Suppressor macrophage treated with lipopolysaccharide for 1 hour (primary cell): ENCODE measurements at regions not wholly inside any gene's neighbourhood (a gene's known extent, or its start where the extent isn't known, plus 50 kb on each side); places are given as distances from the start of the nearest gene placed in this dataset.

ENCODE experiments used
- DNase-seq, 3 donors: peaks; one replicate each; pipeline ENCODE4 v3.0.0-alpha.2; 2020 to 2022

DNA sequence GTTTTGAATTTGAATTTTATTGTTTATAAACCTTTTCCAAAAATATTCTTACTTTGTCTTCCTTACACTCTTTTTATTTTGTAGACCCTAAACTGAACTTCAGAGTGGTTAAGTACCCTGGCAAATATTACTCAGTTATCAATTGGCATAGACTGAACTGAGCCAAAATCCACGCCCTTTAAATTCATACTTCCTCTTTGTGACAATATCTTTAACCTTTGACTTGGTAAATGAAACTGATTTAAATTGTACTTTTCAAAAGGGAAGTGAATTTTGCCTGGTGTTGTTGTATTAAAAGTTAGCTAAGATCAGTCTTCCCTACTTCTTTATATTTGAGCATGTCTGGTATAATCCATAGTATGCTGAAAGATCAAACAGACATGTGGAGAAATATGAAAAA is 184.3 kb upstream of the USP15 start:
- DNase-seq: peak; percentile 35 to 65 (median 64)

DNA sequence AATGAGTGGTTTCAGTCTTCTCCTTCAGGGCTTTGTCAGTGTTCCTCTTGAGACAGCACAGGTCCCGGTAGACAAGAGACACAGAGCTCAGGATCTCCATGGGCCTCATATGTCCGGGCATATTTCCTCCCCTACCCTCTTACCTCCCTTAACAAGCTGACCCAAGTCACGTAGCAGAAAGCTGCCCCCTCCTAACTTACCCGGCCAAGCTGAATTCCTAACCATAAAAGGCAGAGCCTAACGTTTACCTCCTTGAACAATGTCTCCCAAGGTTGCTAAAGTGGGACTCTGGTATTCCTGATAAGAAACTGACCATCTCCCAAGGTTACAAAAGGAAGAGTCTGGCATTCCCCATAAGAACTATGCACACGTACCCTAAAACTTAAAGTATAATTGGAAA is 182.2 kb upstream of the USP15 start:
- DNase-seq: no peak

DNA sequence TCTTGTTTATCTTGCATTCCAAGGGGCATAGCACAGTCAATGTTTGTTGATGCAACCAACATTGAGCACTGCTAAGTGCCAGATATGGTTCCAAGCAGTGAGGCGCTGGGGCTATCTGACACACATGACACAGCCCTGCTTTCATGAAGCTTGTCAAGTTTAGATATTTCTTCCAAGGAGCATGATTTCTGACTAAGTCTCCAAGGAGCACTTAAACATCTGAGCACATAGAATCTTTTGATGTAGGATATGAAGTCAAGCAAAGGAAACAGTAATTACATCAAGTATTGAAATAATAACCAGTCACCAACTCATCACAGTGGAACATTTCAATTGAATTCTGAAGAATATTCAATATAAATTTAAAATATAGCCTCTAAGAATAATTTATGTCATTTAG is 177.8 kb upstream of the USP15 start:
- no peak for DNase-seq

DNA sequence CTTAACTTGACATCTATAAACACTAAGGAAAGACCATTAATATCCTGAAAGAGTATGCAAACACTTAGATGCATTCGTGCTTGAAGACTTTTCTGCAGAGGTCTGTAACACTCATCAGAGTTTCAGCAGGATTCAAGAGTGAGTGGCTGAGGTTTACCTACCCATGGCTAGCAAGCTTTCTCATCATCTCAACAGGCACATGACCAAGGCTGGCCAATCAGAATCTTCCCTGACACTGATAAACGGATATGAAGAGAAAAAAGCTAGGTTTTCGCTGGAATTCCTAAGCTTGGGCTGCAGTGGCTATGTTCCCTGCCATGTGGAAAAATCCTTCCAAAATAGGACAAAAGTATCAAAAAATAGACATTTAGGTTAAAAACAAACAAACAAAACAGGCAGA is 162.1 kb upstream of the USP15 start:
- no peak for DNase-seq

DNA sequence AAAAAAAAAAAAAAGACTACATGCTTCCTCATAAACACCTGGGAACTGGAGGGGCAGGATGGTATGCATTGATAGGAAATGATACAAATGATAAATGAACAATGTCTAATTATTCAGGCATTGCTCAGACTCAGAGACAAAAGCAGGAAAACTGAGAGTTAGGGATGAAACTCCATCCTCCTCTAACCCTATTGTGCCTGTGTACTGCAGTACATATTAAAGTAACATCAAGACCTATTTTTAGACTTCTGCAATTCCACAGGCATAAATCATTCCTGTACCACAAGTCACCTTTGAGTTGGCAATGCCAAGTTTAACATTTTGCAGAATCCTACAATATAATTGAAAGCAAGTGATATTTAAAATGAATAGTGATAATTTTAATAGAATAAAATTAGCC is 156.5 kb upstream of the USP15 start:
- DNase-seq: no peak

DNA sequence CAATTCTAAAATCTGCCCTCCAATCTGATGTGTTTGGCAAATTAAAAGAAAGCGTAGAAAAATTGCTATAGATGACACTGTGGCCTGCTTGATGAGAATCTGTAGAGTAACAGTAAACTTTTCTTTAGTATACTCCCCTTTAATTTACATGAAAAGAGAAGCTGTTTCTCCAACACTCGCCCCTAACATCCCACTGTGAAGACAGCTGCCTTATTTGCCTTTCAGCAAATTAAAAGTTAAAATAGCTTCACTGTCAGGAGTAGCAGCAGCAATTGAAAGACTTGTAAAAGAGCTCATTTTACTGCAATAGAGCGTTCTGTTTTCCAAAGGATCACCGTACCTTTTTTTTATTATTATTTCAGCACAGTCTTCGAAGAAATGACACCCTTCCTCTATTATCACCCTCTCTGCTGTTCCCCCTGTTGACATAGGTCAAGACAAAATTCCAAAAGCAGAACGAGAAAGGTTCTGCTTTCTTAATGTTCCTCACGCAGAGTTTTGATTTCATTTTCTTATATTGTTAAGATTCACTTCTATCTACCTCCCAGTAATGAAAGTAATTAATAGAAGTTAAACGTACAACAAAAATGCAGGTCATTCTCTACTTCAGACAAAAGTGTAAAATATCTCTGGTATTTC is 153.5 kb upstream of the USP15 start:
- peak; percentile 39 to 61 (median 48) for DNase-seq

DNA sequence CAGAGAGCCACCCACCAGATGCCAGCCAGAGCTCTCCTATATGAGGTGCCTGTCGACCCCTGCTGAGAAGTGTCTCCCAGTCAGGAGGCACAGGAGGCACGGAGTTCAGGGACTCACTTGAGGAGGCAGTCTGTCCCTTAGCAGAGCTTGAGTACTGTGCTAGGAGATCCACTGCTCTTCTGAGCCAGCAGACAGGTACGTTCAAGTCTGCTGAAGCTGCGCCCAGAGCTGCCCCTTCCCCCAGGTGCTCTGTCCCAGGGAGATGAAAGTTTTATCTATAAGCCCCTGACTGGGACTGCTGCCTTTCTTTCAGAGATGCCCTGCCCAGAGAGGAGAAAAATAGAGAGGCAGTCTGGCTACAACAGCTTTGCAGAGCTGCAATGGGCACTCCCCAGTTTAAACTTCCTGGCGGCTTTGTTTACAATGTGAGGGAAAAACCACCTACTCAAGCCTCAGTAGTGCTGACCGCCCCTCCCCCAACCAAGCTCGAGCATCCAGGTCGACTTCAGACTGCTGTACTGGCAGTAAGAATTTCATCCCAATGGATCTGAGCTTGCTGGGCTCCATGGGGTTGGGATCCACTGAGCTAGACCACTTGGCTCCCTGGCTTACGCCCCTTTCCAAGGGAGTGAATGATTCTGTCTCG is 146.7 kb upstream of the USP15 start:
- DNase-seq: no peak

DNA sequence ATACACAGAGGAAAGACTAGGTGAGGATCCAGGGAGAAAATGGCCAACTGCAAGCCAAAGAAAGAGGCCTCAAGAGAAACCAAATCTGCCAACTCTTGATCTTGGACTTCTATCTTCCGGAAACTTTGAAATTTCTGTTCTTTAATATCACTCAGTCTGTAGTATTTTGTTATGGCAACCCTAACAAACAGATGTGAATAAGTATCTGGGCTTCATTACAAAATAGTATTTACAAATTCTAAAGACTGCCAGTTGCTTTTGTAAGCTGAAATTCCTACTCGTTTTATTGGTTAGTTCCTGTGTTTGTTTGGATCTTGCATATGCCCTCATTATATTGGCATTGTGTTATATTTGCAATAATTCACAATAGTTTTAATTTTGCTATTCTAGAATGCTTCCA is 143.2 kb upstream of the USP15 start:
- DNase-seq: no peak

DNA sequence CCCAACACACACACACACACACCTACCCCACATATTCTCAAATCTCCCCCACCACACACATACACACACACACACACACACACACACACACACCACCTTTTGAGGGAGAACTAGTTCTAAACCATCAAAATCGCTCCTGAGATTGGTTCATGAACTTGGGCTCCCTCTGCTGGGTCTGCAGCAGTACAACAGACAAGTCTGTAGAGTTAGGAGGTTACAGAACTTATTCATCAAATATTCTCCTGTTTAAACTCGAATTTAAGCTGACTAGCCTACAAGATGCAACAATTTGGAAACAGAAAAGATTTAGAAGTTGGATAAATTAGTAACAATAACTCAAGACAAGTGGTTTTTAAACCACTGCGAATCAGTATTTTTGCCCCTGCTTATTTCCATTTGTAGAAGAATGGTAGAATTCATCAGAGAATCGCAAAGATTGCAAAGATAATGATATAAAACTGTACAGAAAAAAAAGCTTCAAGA is 136.4 kb upstream of the USP15 start:
- DNase-seq: peak; percentile 57 to 69 (median 66)

DNA sequence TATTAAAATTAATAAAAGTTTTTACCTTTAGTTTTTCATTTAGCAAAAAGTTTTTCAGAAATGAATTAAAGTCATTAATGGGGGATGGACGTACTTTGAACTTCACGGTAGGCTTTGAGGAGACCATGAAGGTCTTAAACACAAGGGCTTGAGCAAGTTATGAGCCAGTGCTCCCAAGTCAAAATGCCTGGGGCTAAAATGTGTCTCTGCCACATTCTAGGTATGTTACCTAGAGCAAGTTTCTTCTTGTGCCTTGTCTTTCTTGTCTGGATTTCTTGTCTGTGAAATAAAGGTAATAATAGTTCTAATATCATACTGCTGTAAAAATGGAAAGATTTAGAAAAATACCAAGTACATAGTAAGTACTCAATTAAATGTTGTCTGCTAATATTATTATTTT is 132.7 kb upstream of the USP15 start:
- DNase-seq: no peak

DNA sequence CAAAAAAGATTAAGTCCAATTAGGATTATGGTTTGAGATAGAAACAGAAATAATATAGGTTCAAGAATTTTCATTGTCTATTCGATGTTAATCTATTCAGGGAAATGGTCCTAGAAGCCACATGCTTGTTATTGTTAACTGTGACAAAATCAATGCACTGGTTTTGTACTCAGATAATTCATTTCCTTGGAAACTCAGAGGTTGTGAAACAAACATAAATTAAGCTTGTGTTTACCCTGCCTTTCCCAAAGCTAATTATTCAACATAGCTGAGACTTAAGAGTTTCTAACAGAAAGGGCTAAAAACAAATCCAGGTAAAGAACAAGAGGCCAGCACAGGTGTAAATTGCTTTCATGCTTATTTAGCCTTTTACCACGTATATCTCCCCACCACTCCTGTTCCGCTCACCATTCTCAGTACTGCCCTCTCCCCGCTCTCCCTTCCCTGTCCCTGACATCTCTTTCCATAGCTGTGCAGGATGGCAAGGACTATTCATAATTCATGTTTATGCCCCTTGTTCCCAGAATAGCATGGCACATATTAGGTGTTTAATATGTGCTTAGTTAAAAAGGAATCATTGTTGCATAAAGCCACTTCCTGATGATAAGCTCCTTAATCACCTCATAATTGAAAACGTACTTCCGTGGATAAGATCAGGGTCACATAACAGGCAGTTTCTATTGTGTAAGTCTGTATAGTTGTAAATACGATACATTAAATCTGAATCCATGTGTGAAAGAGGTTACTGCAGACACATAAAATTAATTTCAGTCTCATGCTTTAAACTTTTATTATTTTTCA is 131.8 kb upstream of the USP15 start:
- DNase-seq: no peak

DNA sequence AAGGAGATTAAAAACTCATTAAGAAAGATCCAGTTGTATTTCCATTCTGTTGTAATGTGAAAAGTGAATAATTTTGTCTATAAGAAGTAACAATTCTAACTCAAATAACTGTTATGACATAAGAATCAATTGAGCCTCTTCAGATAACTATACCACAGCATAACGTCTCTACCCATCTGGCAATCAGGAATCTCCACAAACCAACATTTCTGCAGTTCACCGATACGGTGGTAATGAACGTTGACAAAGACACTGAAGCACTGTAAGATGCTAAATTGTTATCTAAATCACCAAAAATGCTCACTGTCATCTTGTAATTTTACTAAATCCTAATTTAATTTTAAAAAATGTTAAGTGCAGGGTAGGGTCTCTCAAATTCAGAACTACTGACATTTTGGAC is 130.9 kb upstream of the USP15 start:
- no peak for DNase-seq

DNA sequence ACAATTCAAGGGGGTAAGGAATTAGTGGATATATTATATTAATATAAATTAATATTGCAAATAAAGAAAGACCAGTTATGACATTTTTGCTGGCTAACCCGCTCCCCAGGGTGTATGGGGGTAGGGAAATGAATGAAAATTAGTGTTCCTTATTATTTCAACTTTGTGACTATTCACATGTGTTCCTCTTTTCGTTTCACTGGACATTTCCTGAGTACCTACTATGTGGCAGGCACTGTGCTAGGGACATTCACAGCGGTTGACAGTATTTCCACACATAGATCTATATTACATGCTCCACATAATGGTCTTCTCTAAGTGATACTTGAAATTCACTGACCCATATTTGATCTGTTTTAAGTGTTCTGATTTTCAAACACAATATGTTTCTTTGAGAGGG is 129.8 kb upstream of the USP15 start:
- DNase-seq: peak in 1 of 3 donors; percentile 24

DNA sequence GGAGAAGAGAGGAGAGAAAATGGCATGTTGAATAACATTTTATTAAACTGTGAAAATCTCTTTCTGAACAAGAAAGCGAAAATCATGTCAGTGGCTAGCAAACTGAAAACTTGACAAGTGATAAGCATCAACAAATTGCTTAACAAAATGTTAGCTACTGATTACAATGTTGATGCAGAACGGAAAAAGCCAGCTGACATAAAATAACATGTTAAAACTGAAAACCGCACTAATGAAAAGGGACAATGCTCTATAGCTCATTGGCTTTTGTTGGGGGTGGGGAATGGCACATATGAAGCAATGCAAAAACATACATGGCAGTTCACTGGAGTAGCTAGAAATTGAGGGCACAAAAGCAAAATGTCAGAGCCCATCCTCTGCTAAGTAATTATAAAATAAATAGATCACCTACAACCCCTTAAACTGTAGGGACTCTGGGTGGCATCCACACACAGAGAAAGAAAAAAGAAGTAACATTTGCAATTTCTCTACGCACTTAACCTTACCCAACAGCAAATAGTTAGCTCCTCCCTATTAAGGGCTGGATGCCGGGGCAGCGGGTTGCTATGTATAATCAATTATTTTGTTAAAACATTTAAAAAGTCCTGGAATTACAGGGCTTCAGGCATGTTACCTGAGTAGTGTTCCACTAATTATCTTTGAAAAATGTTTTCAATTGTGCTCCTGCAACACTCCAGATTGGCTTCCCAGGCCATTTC is 129.2 kb upstream of the USP15 start:
- peak in 2 of 3 donors; percentile 11 to 25 for DNase-seq

DNA sequence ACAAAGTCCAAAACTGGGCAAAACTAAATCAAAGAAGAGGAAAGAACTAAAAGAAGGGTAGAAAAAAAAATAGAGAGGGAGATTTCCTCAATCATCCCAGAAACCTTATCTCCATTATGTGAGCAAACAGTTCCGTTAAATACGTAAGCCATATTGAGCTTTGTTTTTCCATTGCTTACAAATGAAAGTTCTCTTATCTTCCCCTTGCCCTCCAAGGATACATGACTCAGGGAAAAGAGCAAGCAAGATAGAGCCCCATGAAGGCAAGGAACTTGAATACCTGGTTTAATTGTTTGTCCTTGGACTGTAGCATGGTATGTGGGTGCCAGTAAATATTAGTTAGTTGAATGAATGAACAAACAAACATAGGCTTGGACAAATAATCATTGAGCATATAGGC is 126.8 kb upstream of the USP15 start:
- DNase-seq: no peak

DNA sequence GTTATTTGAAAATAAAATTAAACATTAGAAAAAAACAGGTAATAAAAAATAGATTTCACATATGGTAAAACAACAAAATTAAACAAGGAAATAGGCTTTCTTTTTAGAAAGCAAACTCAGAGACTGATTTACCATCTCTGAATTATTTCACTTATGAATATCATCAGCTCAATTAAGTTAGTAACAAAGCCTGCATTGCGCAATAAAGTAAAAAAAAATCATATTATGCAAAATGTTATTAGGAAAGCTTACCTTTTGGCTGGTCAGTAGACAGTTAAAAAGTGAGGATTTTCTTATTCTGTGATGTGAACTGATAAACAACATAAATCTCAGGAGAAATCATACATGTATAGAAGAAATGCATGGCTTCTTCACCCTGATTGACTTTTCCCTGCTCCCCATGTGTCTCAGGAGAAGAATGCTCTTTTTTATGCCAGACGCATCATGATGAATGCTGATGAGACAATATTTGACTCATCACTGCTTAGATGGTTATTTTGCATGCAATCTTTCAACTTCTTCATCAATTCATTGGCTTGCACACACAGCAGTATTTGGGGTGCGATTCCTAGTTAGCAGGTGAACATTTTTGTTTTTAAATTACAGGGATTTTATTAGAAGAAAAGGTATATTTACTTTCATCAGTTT is 124.5 kb upstream of the USP15 start:
- no peak for DNase-seq

DNA sequence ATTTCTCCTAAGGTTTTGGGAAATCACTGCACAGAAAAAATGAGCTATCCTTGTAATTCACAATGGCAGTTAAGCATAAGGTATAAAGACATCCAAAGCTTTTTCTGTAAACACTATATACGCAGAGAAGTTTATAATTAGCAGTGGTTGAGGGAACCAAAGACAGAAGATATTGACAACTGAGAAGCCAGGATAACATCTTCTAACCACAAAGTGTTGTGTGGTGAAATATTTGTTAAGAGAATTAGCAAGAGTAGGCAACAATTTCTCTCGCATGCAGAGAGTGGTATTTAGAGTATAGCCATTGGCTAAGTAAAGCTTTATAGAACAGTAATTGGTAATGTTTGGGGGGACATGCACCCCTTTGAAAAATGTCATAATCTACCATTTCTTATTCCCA is 123.7 kb upstream of the USP15 start:
- DNase-seq: no peak

DNA sequence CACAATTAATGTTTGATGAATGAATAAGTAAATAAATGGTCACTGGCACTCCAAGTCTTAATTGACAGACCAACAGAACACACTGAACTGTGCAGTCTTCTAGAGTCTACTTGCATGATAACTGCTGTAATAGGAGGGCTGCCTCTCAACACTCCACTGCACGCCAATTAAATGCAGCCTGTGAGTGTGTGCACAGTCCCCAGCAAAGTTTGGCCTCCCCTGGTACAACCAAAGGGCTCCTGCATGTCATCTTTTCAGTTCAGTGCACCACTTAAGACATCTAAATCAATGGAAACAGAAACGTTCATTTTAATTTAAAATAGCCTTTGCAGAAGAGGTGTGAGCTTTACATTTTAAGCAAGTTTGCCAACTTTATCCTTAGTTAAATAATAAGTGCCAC is 121.7 kb upstream of the USP15 start:
- DNase-seq: no peak

DNA sequence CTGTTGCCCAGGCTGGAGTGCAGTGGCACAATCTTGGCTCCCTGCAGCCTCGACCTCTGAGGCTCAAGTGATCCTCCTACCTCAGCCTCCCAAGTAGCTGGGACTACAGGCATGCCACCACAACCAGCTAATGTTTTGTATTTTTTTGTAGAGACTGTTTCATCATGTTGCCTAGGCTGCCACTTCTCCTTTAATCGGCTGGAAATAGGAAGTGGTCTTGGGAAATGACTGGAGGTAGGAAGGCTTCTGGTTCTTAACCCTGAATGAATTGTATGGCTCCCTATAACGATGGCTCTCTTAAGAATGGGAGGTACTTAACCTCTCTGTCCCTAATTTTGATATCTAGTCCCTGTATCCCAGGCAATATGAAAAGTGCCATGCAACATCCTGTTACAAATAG is 113.9 kb upstream of the USP15 start:
- peak; percentile 54 to 74 (median 64) for DNase-seq

DNA sequence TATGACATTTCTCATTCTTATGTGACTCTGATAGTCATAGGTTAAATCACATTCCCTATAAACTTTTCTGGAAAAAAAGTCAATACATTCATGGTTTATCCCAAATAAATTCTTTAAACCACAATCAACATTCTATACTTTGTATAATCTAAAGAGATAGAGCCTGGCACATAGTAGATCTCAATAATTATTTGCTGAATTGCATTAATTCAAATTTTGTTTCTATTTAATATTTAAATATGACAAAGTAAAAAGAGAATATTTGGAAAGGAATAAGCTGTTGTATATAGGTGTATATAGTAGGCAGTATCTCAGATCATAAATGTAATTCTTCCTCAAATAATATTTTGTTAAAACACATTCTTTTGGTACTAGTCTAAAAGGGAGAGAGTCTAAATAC is 102.2 kb upstream of the USP15 start:
- no peak for DNase-seq

DNA sequence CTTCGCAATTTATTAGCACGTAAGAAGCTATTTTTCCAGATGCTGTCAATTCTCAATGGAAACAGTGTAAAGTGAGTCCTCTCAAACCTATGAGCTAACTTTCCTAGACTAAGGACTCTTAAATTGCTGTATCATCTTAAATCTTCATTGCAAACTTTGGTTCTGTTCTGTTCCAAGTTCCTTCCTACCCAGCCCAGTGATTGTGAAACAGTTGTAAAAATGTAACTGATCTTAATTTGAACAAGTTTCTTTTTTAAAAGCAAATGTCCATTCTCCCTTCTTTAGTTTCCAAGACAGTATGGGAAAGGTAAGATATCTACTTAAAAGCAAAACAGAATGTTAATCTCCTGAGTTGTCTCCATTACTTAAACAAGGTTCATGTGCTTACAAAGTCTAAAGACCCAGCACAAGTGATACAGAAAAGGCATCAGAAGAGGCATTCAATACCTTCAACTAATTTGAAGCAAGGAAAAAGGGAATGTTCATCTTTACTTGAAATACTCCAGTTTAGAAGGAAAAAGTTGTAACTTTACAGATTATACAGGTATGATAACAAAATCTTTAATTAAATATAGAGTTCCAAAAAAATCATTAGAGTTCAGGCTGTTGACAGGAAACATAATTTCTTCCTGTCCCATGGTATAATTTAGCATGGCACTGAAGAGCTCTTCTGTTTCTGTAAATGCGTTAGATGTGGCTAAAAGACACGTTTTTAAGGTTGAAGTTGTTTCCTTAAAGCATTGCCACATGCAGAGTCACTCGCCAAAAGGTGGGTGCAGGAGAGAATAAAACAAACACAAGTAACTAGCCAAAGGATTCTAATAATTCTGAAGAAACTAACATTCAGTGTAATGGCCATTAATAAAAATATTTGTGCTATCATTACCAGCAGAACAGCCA is 101.5 kb upstream of the USP15 start:
- DNase-seq: peak in 2 of 3 donors; percentile 20 to 21

DNA sequence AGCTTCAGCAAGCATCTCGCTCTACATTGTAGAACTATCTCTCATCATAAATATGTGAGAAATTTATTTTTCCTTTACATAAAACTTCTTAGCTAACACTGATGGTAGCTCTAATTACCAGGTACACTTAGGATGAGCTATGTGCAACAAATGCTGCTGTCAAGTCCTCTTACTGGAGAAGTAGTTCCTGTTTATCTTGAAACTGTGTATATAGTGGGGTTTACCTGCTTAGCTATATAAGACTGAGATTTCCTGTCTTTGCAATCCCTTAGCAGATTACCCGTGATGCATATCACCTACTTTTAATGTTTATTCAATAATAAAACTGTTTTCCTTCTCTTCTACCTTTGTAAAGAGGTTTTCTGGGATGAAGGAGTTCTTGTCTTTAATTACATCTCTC is 98.0 kb upstream of the USP15 start:
- no peak for DNase-seq
